Caco-2 (cell line): ENCODE measurements at regions not wholly inside any gene's neighbourhood (a gene's known extent, or its start where the extent isn't known, plus 50 kb on each side); places are given as distances from the start of the nearest gene placed in this dataset.

ENCODE experiments used
- BruUV-seq: library from RNA; stranded (reverse); fragments of 400-500 nt; replicated peaks from 2 replicates; lab custom pipeline; 2021; lab: Mats Ljungman, UMichigan
- CTCF ChIA-PET: fragments of 300-600 bp; sonication (Branson Sonifier 250); formaldehyde crosslinking; loops from one replicate; lab custom pipeline; 2022; ENCODE audit warnings: antibody characterized with exemption; lab: Charles Lee
- POLR2A ChIA-PET: fragments of 300-600 bp; sonication (Branson Sonifier 250); formaldehyde crosslinking; loops from one replicate; lab custom pipeline; 2022; ENCODE audit warnings: antibody characterized with exemption; lab: Charles Lee
- DNase-seq, 2 experiments: peaks; one replicate each; pipeline versions ENCODE4 v3.0.0 to v3.0.0-alpha.2; 2020 to 2022
- H3K27me3 ChIP-seq: replicated peaks from 2 replicates; pipeline ENCODE4 v1.6.0; 2011; ENCODE audit warnings: low read length; ENCODE audit not compliant: control insufficient read depth, insufficient read depth
- H3K36me3 ChIP-seq: 2 replicates; pipeline ENCODE4 v1.5.1; 2011; ENCODE audit warnings: low read length; ENCODE audit not compliant: control insufficient read depth, insufficient read depth
- H3K4me1 ChIP-seq: fragments of 250-450 bp; sonication (Bioruptor Pico); 2 replicates; pipeline ENCODE4 v1.5.1; 2020; ENCODE audit warnings: mild to moderate bottlenecking
- H3K4me3 ChIP-seq: 2 replicates; pipeline ENCODE4 v1.5.1; 2011; ENCODE audit warnings: low read depth, mild to moderate bottlenecking, control low read depth, low read length
- H3K9me3 ChIP-seq: fragments of 250-450 bp; sonication (Bioruptor Pico); 2 replicates; pipeline ENCODE4 v1.5.1; 2020; ENCODE audit warnings: mild to moderate bottlenecking, moderate library complexity
- H3K27ac Mint-ChIP-seq: one replicate; pipeline ENCODE4 v1.8.0; 2022; ENCODE audit warnings: mixed read lengths; ENCODE audit not compliant: unreplicated experiment
- H3K27me3 Mint-ChIP-seq: one replicate; pipeline ENCODE4 v1.8.0; 2022; ENCODE audit warnings: mixed read lengths; ENCODE audit not compliant: insufficient read depth, unreplicated experiment
- H3K36me3 Mint-ChIP-seq: one replicate; pipeline ENCODE4 v1.8.0; 2022; ENCODE audit warnings: mild to moderate bottlenecking, mixed read lengths; ENCODE audit not compliant: insufficient read depth, unreplicated experiment
- H3K4me1 Mint-ChIP-seq: one replicate; pipeline ENCODE4 v1.8.0; 2022; ENCODE audit warnings: low read depth, mixed read lengths; ENCODE audit not compliant: unreplicated experiment
- H3K4me3 Mint-ChIP-seq: one replicate; pipeline ENCODE4 v1.8.0; 2022; ENCODE audit warnings: mild to moderate bottlenecking, moderate library complexity, mixed read lengths; ENCODE audit not compliant: unreplicated experiment
- H3K9me3 Mint-ChIP-seq: one replicate; pipeline ENCODE4 v1.8.0; 2022; ENCODE audit warnings: mixed read lengths; ENCODE audit not compliant: unreplicated experiment
- intact Hi-C: fragments of 100-400 bp; cut with micrococcal nuclease; formaldehyde crosslinking; loops from one replicate; pipeline ENCODE4 v1.10.0; 2022; ENCODE audit not compliant: unreplicated experiment
- TF ChIP-seq, protein P1 (sequence below), 2 experiments: fragments of 200-600 bp in 1 of 2; IDR thresholded peaks; 1 replicate in 1 of 2; 2 replicates in 1 of 2; pipeline versions ENCODE4 v1.5.1 to v1.8.0; 2011 to 2022; ENCODE audit warnings: antibody characterized with exemption in 1 of 2, control low read depth in 1 of 2, inconsistent platforms in 1 of 2, low read depth in 1 of 2, low read length in 1 of 2, mild to moderate bottlenecking in 1 of 2, moderate library complexity in 1 of 2; ENCODE audit not compliant: insufficient read depth in 1 of 2, severe bottlenecking in 1 of 2, unreplicated experiment in 1 of 2

- no peak for DNase-seq
- peaks cover 4% of the 10 kb centered on the region for H3K36me3 Mint-ChIP-seq
- Histone ChIP-seq H3K9me3 (no peaks in the 10 kb centered on the region), H3K27me3 (no peaks in the 10 kb centered on the region), H3K4me3 (no peak overlapping the region), H3K4me1 (no peaks in the 10 kb centered on the region), H3K36me3 (no peaks in the 10 kb centered on the region)
- H3K9me3 Mint-ChIP-seq, result no peaks in the 10 kb centered on the region
- TF ChIP-seq, protein P1, sequence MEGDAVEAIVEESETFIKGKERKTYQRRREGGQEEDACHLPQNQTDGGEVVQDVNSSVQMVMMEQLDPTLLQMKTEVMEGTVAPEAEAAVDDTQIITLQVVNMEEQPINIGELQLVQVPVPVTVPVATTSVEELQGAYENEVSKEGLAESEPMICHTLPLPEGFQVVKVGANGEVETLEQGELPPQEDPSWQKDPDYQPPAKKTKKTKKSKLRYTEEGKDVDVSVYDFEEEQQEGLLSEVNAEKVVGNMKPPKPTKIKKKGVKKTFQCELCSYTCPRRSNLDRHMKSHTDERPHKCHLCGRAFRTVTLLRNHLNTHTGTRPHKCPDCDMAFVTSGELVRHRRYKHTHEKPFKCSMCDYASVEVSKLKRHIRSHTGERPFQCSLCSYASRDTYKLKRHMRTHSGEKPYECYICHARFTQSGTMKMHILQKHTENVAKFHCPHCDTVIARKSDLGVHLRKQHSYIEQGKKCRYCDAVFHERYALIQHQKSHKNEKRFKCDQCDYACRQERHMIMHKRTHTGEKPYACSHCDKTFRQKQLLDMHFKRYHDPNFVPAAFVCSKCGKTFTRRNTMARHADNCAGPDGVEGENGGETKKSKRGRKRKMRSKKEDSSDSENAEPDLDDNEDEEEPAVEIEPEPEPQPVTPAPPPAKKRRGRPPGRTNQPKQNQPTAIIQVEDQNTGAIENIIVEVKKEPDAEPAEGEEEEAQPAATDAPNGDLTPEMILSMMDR (IDR thresholded peaks at IDR 0.05; ENCODE audit: insufficient read depth in 1 of 2, low read depth in 1 of 2, low read length in 1 of 2, severe bottlenecking in 1 of 2, unreplicated experiment in 1 of 2), result no peak
- H3K27me3 Mint-ChIP-seq, result peaks cover 7% of the 10 kb centered on the region
- CTCF ChIA-PET, result no interaction called here
- POLR2A ChIA-PET, result no interaction called here
- intact Hi-C loops, result no loop called here
- H3K27ac Mint-ChIP-seq, result no peak overlapping the region
- H3K4me1 Mint-ChIP-seq, result no peaks in the 10 kb centered on the region
- no TSS peak for BruUV-seq
- no peak overlapping the region for H3K4me3 Mint-ChIP-seq
Measured at GRCh38 chr6:156396068-156396771, 381.0 kb upstream of the ARID1B start.

GRCh38 chr6:156395276-156395675, 381.9 kb upstream of the ARID1B start:
- DNase-seq, result no peak
- CTCF ChIA-PET, result no interaction called here
- TF ChIP-seq, protein P1 (IDR thresholded peaks at IDR 0.05; ENCODE audit: insufficient read depth in 1 of 2, low read depth in 1 of 2, low read length in 1 of 2, severe bottlenecking in 1 of 2, unreplicated experiment in 1 of 2), result no peak
- no peaks in the 10 kb centered on the region for H3K4me1 ChIP-seq
- no peaks in the 10 kb centered on the region for H3K27me3 ChIP-seq
- H3K4me3 Mint-ChIP-seq, result no peak overlapping the region
- no peak overlapping the region for H3K4me3 ChIP-seq
- no peaks in the 10 kb centered on the region for H3K36me3 ChIP-seq
- POLR2A ChIA-PET, result no interaction called here
- peaks cover 4% of the 10 kb centered on the region for H3K36me3 Mint-ChIP-seq
- no TSS peak for BruUV-seq
- no peaks in the 10 kb centered on the region for H3K4me1 Mint-ChIP-seq
- intact Hi-C loops, result no loop called here
- H3K9me3 ChIP-seq, result no peaks in the 10 kb centered on the region
- no peak overlapping the region for H3K27ac Mint-ChIP-seq
- no peaks in the 10 kb centered on the region for H3K9me3 Mint-ChIP-seq
- H3K27me3 Mint-ChIP-seq, result peaks cover 7% of the 10 kb centered on the region

DNA sequence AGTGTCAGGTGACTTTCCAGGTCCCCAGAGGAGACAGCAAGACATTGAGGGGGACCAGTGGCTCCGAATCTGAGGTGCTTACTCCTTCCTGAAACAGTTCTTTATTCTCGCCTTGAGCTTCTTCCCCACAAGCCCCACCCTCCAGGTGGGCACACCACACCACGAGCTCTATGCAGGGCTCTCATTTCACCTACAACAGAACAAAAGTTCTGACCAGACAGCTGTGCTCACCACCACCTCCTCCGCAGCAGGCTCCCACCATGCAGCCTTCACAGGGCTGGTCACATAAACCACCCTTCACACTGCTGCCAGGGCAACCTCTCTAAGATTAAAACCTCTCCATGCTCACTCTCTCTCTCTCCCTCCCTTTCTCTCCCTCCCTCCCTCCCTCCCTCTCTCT, 384.5 kb upstream of the ARID1B start:
- peaks cover 4% of the 10 kb centered on the region for H3K36me3 Mint-ChIP-seq
- H3K4me3 ChIP-seq, result no peak overlapping the region
- H3K9me3 ChIP-seq, result no peaks in the 10 kb centered on the region
- intact Hi-C loops, result no loop called here
- ChIA-PET CTCF (no interaction called here), POLR2A (no interaction called here)
- no peak overlapping the region for H3K4me3 Mint-ChIP-seq
- TF ChIP-seq, protein P1 (IDR thresholded peaks at IDR 0.05; ENCODE audit: insufficient read depth in 1 of 2, low read depth in 1 of 2, low read length in 1 of 2, severe bottlenecking in 1 of 2, unreplicated experiment in 1 of 2), result no peak
- H3K27me3 ChIP-seq, result no peaks in the 10 kb centered on the region
- no peaks in the 10 kb centered on the region for H3K9me3 Mint-ChIP-seq
- BruUV-seq, result no TSS peak
- H3K4me1 Mint-ChIP-seq, result no peaks in the 10 kb centered on the region
- H3K4me1 ChIP-seq, result no peaks in the 10 kb centered on the region
- no peaks in the 10 kb centered on the region for H3K36me3 ChIP-seq
- H3K27me3 Mint-ChIP-seq, result peaks cover 7% of the 10 kb centered on the region
- DNase-seq, result no peak
- no peak overlapping the region for H3K27ac Mint-ChIP-seq
